NCI-H1048 (cell line): ENCODE measurements at regions not wholly inside any gene's neighbourhood (a gene's known extent, or its start where the extent isn't known, plus 50 kb on each side); places are given as distances from the start of the nearest gene placed in this dataset.
A peak's percentile ranks its signal among the peaks of the same experiment; 100 is the strongest.

Source experiments
- DNase-seq: peaks from one replicate; lab custom pipeline; 2025; lab: John Stamatoyannopoulos, UW

GRCh38 chr11:129266536-129266935 is 74.4 kb upstream of the ARHGAP32 start:
- no peak for DNase-seq

GRCh38 chr11:129265125-129265788 is 73.1 kb upstream of the ARHGAP32 start:
- DNase-seq = no peak

- DNase-seq = no peak
These were observed 72.0 kb upstream of the ARHGAP32 start for GRCh38 chr11:129264114-129264513.

- DNase-seq = no peak
These were observed 68.6 kb upstream of the ARHGAP32 start for GRCh38 chr11:129260750-129261149.

- DNase-seq = no peak
These were observed 67.8 kb upstream of the ARHGAP32 start for GRCh38 chr11:129259931-129260348.

DNA sequence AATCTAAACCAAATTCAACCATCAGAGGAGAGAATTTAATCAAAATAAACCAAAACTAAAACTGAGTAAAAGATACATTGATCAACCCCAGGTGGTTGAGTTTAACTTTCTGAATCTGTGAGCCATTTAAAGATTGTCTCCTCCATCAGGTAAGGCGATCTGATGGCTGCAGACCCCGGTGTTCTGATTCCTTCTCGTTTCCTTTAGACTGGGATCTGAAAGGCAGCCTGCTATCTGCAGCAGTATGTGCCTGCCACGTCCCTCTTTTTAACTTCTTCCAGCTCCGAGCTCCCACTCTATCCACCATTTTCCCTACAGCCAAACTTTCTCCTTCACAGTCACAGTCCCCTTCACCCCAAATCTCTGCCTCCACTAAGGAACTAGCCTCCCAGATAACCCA is 66.1 kb upstream of the ARHGAP32 start:
- DNase-seq = no peak

DNA sequence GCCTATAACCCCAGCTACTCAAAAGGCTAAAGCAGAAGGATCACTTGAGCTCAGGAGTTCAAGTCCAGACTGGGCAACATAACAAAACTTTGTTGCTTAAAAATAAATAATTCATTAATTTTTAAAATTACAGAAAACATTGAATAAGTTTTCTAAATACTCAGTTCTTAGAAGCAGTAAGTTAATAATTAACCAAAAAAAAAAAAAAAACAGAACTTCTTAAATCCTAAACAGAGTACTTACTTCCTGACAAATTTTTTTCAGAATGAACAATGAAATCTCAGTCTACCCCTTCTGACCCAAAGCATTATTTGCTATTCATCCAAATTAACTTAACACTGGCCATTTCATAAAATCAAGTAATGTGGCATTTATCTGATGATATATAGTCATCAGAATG is 65.4 kb upstream of the ARHGAP32 start:
- DNase-seq = no peak

- peak; percentile 70 for DNase-seq
These were observed 60.5 kb upstream of the ARHGAP32 start for GRCh38 chr11:129252621-129253020.

GRCh38 chr11:129251067-129251466 is 58.9 kb upstream of the ARHGAP32 start:
- DNase-seq = no peak

DNA sequence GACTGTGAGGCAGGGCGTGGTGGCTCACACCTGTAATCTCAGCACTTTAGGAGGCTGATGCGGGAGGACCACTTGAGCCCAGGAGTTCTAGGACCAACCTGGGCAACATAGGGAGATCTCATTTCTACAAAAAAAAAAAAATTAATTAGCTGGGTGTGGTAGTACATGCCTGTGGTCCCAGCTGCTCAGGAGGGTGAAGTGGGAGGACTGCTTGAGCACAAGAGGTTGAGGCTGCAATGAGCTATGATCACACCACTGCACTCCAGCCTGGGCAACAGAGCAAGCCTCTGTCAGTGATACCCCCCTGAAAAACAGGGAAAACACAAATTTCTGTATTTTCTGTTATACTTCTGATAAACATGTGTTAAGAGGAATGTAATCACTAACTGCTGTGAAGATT is 57.8 kb upstream of the ARHGAP32 start:
- no peak for DNase-seq

DNA sequence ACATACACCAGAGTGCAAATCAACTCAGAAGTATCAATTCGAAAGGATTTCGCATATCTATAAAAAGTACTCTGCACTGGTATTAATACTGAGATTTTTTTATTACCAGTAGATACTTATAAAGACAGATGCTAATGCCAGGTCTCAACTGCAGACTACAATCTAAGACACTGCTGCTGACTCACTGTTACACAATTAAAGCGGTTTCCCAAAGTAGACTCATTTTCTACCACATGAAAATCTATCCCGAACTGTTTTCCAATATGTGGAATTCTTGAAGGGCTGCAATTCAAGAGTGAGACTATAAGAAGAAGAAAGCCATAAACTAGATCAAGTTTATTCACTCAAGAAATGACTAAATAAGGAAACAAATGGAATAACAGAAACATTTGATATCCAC is 57.2 kb upstream of the ARHGAP32 start:
- no peak for DNase-seq

DNA sequence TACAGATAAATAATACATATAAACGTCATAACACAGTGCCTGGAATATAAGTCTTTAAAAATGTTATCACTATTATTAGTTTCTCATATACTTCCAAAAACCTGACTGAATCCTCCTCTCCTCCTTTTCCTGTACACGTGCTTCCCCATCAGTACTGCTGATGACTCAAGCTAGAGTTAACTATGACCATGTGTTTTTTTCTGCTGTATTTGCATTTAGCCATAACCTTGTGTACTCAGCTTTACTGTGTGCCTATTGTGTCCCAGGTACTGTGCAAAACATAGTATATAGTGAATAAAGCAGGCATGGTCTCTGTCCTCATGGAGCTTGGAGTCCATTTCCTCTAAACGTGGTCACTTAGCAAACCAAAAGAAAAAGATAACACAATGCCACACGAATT is 56.5 kb upstream of the ARHGAP32 start:
- no peak for DNase-seq

DNA sequence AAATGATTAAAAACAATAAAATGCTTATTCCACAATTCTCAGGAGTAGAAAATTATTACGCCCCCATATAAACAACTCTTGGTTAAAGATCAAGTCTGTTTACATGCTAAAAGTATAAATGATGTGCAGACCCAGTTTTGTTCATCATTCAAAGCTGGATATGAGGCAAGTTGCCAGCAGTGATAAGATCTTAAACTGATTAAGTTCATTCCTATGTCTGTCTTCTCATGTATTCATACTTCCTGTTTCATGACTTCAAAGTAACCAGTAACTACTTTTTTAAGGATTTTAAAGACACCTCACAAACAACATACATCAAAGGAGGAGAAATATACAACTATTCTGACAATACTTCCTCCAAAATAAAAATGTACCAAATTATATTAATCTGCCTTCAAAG is 55.0 kb upstream of the ARHGAP32 start:
- DNase-seq = no peak

GRCh38 chr11:129242855-129243254 is 50.7 kb upstream of the ARHGAP32 start:
- DNase-seq = no peak
